Activated T-cell treated with anti-CD3 and anti-CD28 coated beads for 4 hours (primary cell): ENCODE measurements at regions not wholly inside any gene's neighbourhood (a gene's known extent, or its start where the extent isn't known, plus 50 kb on each side); places are given as distances from the start of the nearest gene placed in this dataset.

ENCODE experiments used
- DNase-seq: peaks from one replicate; pipeline ENCODE4 v3.0.0-alpha.2; 2020

GRCh38 chr4:57291911-57292310, 181.7 kb upstream of the IGFBP7 start:
- DNase-seq, result no peak

GRCh38 chr4:57287687-57288604, 177.8 kb upstream of the IGFBP7 start:
- DNase-seq, result no peak

- no peak for DNase-seq
These were observed 172.7 kb upstream of the IGFBP7 start for GRCh38 chr4:57282933-57283310.

GRCh38 chr4:57280481-57280880, 170.3 kb upstream of the IGFBP7 start:
- DNase-seq, result no peak

- no peak for DNase-seq
These were observed 168.6 kb upstream of the IGFBP7 start for GRCh38 chr4:57278780-57279179.

GRCh38 chr4:57274082-57274481, 163.9 kb upstream of the IGFBP7 start:
- no peak for DNase-seq

- no peak for DNase-seq
These were observed 160.2 kb upstream of the IGFBP7 start for GRCh38 chr4:57270346-57270745.

GRCh38 chr4:57265831-57266582, 155.8 kb upstream of the IGFBP7 start:
- no peak for DNase-seq

- no peak for DNase-seq
These were observed 144.6 kb upstream of the IGFBP7 start for GRCh38 chr4:57254754-57255153.

- no peak for DNase-seq
These were observed 138.9 kb upstream of the IGFBP7 start for GRCh38 chr4:57249083-57249482.

GRCh38 chr4:57243076-57243475, 132.9 kb upstream of the IGFBP7 start:
- DNase-seq, result no peak

- DNase-seq, result no peak
These were observed 124.1 kb upstream of the IGFBP7 start for GRCh38 chr4:57234252-57234775.

- no peak for DNase-seq
These were observed 123.2 kb upstream of the IGFBP7 start for GRCh38 chr4:57233386-57233785.

GRCh38 chr4:57231781-57232180, 121.6 kb upstream of the IGFBP7 start:
- no peak for DNase-seq

- DNase-seq, result no peak
These were observed 110.5 kb upstream of the IGFBP7 start for GRCh38 chr4:57220734-57221133.

GRCh38 chr4:57220172-57220571, 110.0 kb upstream of the IGFBP7 start:
- DNase-seq, result no peak

GRCh38 chr4:57219431-57219830, 109.2 kb upstream of the IGFBP7 start:
- DNase-seq, result no peak

- no peak for DNase-seq
These were observed 104.6 kb upstream of the IGFBP7 start for GRCh38 chr4:57214654-57215411.

- no peak for DNase-seq
These were observed 100.9 kb upstream of the IGFBP7 start for GRCh38 chr4:57211131-57211530.

GRCh38 chr4:57206172-57206571, 96.0 kb upstream of the IGFBP7 start:
- DNase-seq, result no peak

- no peak for DNase-seq
These were observed 95.4 kb upstream of the IGFBP7 start for GRCh38 chr4:57205580-57205979.

GRCh38 chr4:57200799-57201327, 90.7 kb upstream of the IGFBP7 start:
- DNase-seq, result no peak

- DNase-seq, result no peak
These were observed 89.1 kb upstream of the IGFBP7 start for GRCh38 chr4:57199267-57199666.
